ENCODE measurements at regions not wholly inside any gene's neighbourhood (a gene's known extent, or its start where the extent isn't known, plus 50 kb on each side); places are given as distances from the start of the nearest gene placed in this dataset.
"Not testable (repeated sequence)": the region's sequence is repeated elsewhere in the genome, so short reads cannot be mapped to it uniquely, and the experiment has no call there.

GRCh38 chr17:43345515-43345914, 53.3 kb upstream of the ARL4D start:
- CTCF ChIA-PET; H3K27ac Mint-ChIP-seq (ENCODE audit: unreplicated experiment); H3K27me3 Mint-ChIP-seq (ENCODE audit: insufficient read depth, unreplicated experiment); POLR2A ChIA-PET; DNase-seq; BruUV-seq (replicated peaks); H3K27me3 ChIP-seq (replicated peaks; ENCODE audit: control insufficient read depth, insufficient read depth, low read length); H3K36me3 ChIP-seq (ENCODE audit: control insufficient read depth, insufficient read depth, low read length); H3K4me1 Mint-ChIP-seq (ENCODE audit: low read depth, unreplicated experiment); intact Hi-C loops (cut with micrococcal nuclease; ENCODE audit: unreplicated experiment); H3K4me3 Mint-ChIP-seq (ENCODE audit: unreplicated experiment); H3K4me3 ChIP-seq (ENCODE audit: low read depth, low read length): not testable (repeated sequence)
- Mint-ChIP-seq H3K9me3 (ENCODE audit: unreplicated experiment) (peaks cover 33% of the 10 kb centered on the region), H3K36me3 (ENCODE audit: insufficient read depth, unreplicated experiment) (peaks cover 60% of the 10 kb centered on the region)
- H3K4me1 ChIP-seq = peaks cover 20% of the 10 kb centered on the region
- peaks cover 35% of the 10 kb centered on the region for H3K9me3 ChIP-seq

- ChIA-PET CTCF (no interaction called here), POLR2A (interaction anchor here (1.4 kb wide), 1 partner anchor 16 kb away, joined by 5 read pairs; no protein-coding TSS in a partner anchor)
- H3K27me3 ChIP-seq (replicated peaks; ENCODE audit: control insufficient read depth, insufficient read depth, low read length) = no peaks in the 10 kb centered on the region
- TF ChIP-seq CTCF (IDR thresholded peaks at IDR 0.05; ENCODE audit: insufficient read depth in 1 of 2, low read depth in 1 of 2, low read length in 1 of 2, severe bottlenecking in 1 of 2, unreplicated experiment in 1 of 2) = no peak
- peaks cover 30% of the 10 kb centered on the region for H3K9me3 ChIP-seq
- peaks cover 52% of the 10 kb centered on the region for H3K36me3 Mint-ChIP-seq (ENCODE audit: insufficient read depth, unreplicated experiment)
- peaks cover 3% of the 10 kb centered on the region; the same call in 1 of the 2 replicates for H3K36me3 ChIP-seq (ENCODE audit: control insufficient read depth, insufficient read depth, low read length)
- H3K4me3 ChIP-seq (ENCODE audit: low read depth, low read length) = no peak overlapping the region
- intact Hi-C loops (cut with micrococcal nuclease; ENCODE audit: unreplicated experiment) = no loop called here
- peaks cover 18% of the 10 kb centered on the region for H3K4me1 ChIP-seq
- H3K4me3 Mint-ChIP-seq (ENCODE audit: unreplicated experiment) = no peak overlapping the region
- H3K27me3 Mint-ChIP-seq (ENCODE audit: insufficient read depth, unreplicated experiment) = no peaks in the 10 kb centered on the region
- H3K9me3 Mint-ChIP-seq (ENCODE audit: unreplicated experiment) = peaks cover 30% of the 10 kb centered on the region
- no TSS peak for BruUV-seq (replicated peaks)
- H3K4me1 Mint-ChIP-seq (ENCODE audit: low read depth, unreplicated experiment) = peaks cover 7% of the 10 kb centered on the region
- no peak overlapping the region for H3K27ac Mint-ChIP-seq (ENCODE audit: unreplicated experiment)
- no peak for DNase-seq
Observed at GRCh38 chr17:43344685-43345084, 54.1 kb upstream of the ARL4D start.

GRCh38 chr17:43342589-43342890, 56.3 kb upstream of the ARL4D start:
- ChIA-PET POLR2A (interaction anchor here (0.6 kb wide), 1 partner anchor 26 kb away, joined by 4 read pairs; no protein-coding TSS in a partner anchor), CTCF (no interaction called here)
- TF ChIP-seq CTCF (IDR thresholded peaks at IDR 0.05; ENCODE audit: insufficient read depth in 1 of 2, low read depth in 1 of 2, low read length in 1 of 2, severe bottlenecking in 1 of 2, unreplicated experiment in 1 of 2) = no peak
- Mint-ChIP-seq H3K36me3 (ENCODE audit: insufficient read depth, unreplicated experiment) (peaks cover 36% of the 10 kb centered on the region), H3K27me3 (ENCODE audit: insufficient read depth, unreplicated experiment) (no peaks in the 10 kb centered on the region), H3K9me3 (ENCODE audit: unreplicated experiment) (peaks cover 8% of the 10 kb centered on the region), H3K4me3 (ENCODE audit: unreplicated experiment) (no peak overlapping the region), H3K4me1 (ENCODE audit: low read depth, unreplicated experiment) (peaks cover 7% of the 10 kb centered on the region), H3K27ac (ENCODE audit: unreplicated experiment) (no peak overlapping the region)
- H3K4me3 ChIP-seq (ENCODE audit: low read depth, low read length) = no peak overlapping the region
- no peak for DNase-seq
- BruUV-seq (replicated peaks) = no TSS peak
- intact Hi-C loops (cut with micrococcal nuclease; ENCODE audit: unreplicated experiment) = no loop called here
- H3K4me1 ChIP-seq = peaks cover 18% of the 10 kb centered on the region
- no peaks in the 10 kb centered on the region; the same call in 1 of the 2 replicates for H3K36me3 ChIP-seq (ENCODE audit: control insufficient read depth, insufficient read depth, low read length)
- no peaks in the 10 kb centered on the region for H3K27me3 ChIP-seq (replicated peaks; ENCODE audit: control insufficient read depth, insufficient read depth, low read length)
- H3K9me3 ChIP-seq = 0 out of 2 replicates have a peak, but pooled peaks cover 10% of the 10 kb centered on the region

All from Caco-2 (cell line).